ENCODE measurements at regions not wholly inside any gene's neighbourhood (a gene's known extent, or its start where the extent isn't known, plus 50 kb on each side); places are given as distances from the start of the nearest gene placed in this dataset.

GRCh38 chr1:224512600-224513151 lies 78.1 kb upstream of the WDR26 start:
- no peak for TF ChIP-seq CTCF (conservative IDR thresholded peaks at IDR 0.05)
- no peaks in the 10 kb centered on the region for H3K9me3 ChIP-seq (ENCODE audit: control insufficient read depth, low read length)
- Mint-ChIP-seq H3K27me3 (ENCODE audit: insufficient read depth) (peaks cover 4% of the 10 kb centered on the region), H3K4me1 (peaks cover 11% of the 10 kb centered on the region), H3K4me3 (no peak overlapping the region), H3K9me3 (no peaks in the 10 kb centered on the region), H3K36me3 (ENCODE audit: low read depth) (no peaks in the 10 kb centered on the region), H3K27ac (no peak overlapping the region)
- H3K27me3 ChIP-seq (ENCODE audit: control insufficient read depth, insufficient read depth, low read length, poor library complexity, severe bottlenecking) = no peaks in the 10 kb centered on the region
- DNase-seq = no peak
- H3K4me1 ChIP-seq (ENCODE audit: control insufficient read depth, insufficient read depth, low read length) = no peaks in the 10 kb centered on the region
- H3K9ac ChIP-seq (ENCODE audit: extremely low read depth, low read length, poor library complexity, severe bottlenecking) = no peak overlapping the region
- no peaks in the 10 kb centered on the region for H3K36me3 ChIP-seq (ENCODE audit: control insufficient read depth, insufficient read depth, low read length)
- H3K27ac ChIP-seq (ENCODE audit: low read depth, low read length) = no peak overlapping the region
- WGBS, 2 experiments (ENCODE audit: insufficient coverage in 1 of 2, insufficient read length in 1 of 2) = 86 to 100% methylated on average over 2 to 5 of the region's 5 CpGs
- H3K4me3 ChIP-seq (ENCODE audit: low read length) = no peak overlapping the region

DNA sequence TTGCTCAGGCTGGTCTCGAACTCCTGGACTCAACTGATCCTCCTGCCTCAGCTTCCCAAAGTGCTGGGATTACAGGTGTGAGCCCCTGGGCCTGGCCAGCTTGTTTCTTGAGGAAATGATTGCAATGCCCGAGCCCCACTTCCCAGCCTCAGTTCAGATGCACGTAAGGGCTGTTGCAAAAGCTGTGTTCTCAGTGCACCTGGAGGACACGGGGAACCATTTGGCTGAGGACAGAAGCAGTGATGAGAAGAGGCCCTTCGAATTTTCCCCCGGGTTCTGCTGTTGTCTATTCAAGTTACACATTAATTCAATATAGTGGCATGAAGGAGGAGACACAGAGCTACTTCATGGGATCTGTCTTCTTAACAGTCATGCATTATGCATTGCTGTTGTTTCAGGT lies 78.8 kb upstream of the WDR26 start:
- no peak overlapping the region for H3K4me3 ChIP-seq (ENCODE audit: low read length)
- no peaks in the 10 kb centered on the region for H3K27me3 ChIP-seq (ENCODE audit: control insufficient read depth, insufficient read depth, low read length, poor library complexity, severe bottlenecking)
- no peaks in the 10 kb centered on the region for H3K9me3 Mint-ChIP-seq
- no peak overlapping the region for H3K9ac ChIP-seq (ENCODE audit: extremely low read depth, low read length, poor library complexity, severe bottlenecking)
- no peaks in the 10 kb centered on the region for H3K36me3 Mint-ChIP-seq (ENCODE audit: low read depth)
- peaks cover 14% of the 10 kb centered on the region for H3K4me1 Mint-ChIP-seq
- H3K27ac Mint-ChIP-seq = no peak overlapping the region
- no peaks in the 10 kb centered on the region for H3K4me1 ChIP-seq (ENCODE audit: control insufficient read depth, insufficient read depth, low read length)
- H3K27me3 Mint-ChIP-seq (ENCODE audit: insufficient read depth) = peaks cover 4% of the 10 kb centered on the region
- no peak overlapping the region for H3K4me3 Mint-ChIP-seq
- no peak overlapping the region for H3K27ac ChIP-seq (ENCODE audit: low read depth, low read length)
- 75 to 85% methylated on average over 5 to 6 of the region's 6 CpGs for WGBS, 2 experiments (ENCODE audit: insufficient coverage in 1 of 2, insufficient read length in 1 of 2)
- no peaks in the 10 kb centered on the region for H3K36me3 ChIP-seq (ENCODE audit: control insufficient read depth, insufficient read depth, low read length)
- no peak for TF ChIP-seq CTCF (conservative IDR thresholded peaks at IDR 0.05)
- DNase-seq = no peak
- no peaks in the 10 kb centered on the region for H3K9me3 ChIP-seq (ENCODE audit: control insufficient read depth, low read length)

GRCh38 chr1:224513787-224514209 lies 79.2 kb upstream of the WDR26 start:
- peak; percentile 97 for DNase-seq
- no peak overlapping the region for H3K27ac Mint-ChIP-seq
- Histone ChIP-seq H3K9ac (ENCODE audit: extremely low read depth, low read length, poor library complexity, severe bottlenecking) (no peak overlapping the region), H3K27me3 (ENCODE audit: control insufficient read depth, insufficient read depth, low read length, poor library complexity, severe bottlenecking) (no peaks in the 10 kb centered on the region), H3K27ac (ENCODE audit: low read depth, low read length) (no peak overlapping the region), H3K4me3 (ENCODE audit: low read length) (no peak overlapping the region), H3K36me3 (ENCODE audit: control insufficient read depth, insufficient read depth, low read length) (no peaks in the 10 kb centered on the region), H3K9me3 (ENCODE audit: control insufficient read depth, low read length) (no peaks in the 10 kb centered on the region), H3K4me1 (ENCODE audit: control insufficient read depth, insufficient read depth, low read length) (no peaks in the 10 kb centered on the region)
- peaks cover 4% of the 10 kb centered on the region for H3K27me3 Mint-ChIP-seq (ENCODE audit: insufficient read depth)
- no peak overlapping the region for H3K4me3 Mint-ChIP-seq
- TF ChIP-seq CTCF (conservative IDR thresholded peaks at IDR 0.05) = peak; percentile 96
- no peaks in the 10 kb centered on the region for H3K9me3 Mint-ChIP-seq
- peaks cover 14% of the 10 kb centered on the region for H3K4me1 Mint-ChIP-seq
- no peaks in the 10 kb centered on the region for H3K36me3 Mint-ChIP-seq (ENCODE audit: low read depth)
- WGBS, 2 experiments (ENCODE audit: insufficient coverage in 1 of 2, insufficient read length in 1 of 2) = 0 to 11% methylated on average over 1 to 11 of the region's 11 CpGs
